HEK293T (cell line): ENCODE measurements at regions not wholly inside any gene's neighbourhood (a gene's known extent, or its start where the extent isn't known, plus 50 kb on each side); places are given as distances from the start of the nearest gene placed in this dataset.

ENCODE experiments used
- FOXM1 ChIP-seq: fragments of 450-650 bp; IDR thresholded peaks from 2 replicates; pipeline ENCODE4 v1.6.1; 2017; ENCODE audit warnings: mild to moderate bottlenecking, borderline replicate concordance
- SUZ12 ChIP-seq: fragments of 450-650 bp; IDR thresholded peaks from 2 replicates; pipeline ENCODE4 v1.6.1; 2016; ENCODE audit warnings: mild to moderate bottlenecking
- TF ChIP-seq, protein P1 (sequence below): fragments of 450-650 bp; IDR thresholded peaks from 2 replicates; pipeline ENCODE4 v1.6.1; 2016

- TF ChIP-seq, protein P1, sequence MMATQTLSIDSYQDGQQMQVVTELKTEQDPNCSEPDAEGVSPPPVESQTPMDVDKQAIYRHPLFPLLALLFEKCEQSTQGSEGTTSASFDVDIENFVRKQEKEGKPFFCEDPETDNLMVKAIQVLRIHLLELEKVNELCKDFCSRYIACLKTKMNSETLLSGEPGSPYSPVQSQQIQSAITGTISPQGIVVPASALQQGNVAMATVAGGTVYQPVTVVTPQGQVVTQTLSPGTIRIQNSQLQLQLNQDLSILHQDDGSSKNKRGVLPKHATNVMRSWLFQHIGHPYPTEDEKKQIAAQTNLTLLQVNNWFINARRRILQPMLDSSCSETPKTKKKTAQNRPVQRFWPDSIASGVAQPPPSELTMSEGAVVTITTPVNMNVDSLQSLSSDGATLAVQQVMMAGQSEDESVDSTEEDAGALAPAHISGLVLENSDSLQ: no peak
- TF ChIP-seq FOXM1 (no peak), SUZ12 (no peak)
Observed at GRCh38 chr18:42670860-42671259, 444.6 kb downstream of the RIT2 start.
